ENCODE measurements at regions not wholly inside any gene's neighbourhood (a gene's known extent, or its start where the extent isn't known, plus 50 kb on each side); places are given as distances from the start of the nearest gene placed in this dataset.

DNA sequence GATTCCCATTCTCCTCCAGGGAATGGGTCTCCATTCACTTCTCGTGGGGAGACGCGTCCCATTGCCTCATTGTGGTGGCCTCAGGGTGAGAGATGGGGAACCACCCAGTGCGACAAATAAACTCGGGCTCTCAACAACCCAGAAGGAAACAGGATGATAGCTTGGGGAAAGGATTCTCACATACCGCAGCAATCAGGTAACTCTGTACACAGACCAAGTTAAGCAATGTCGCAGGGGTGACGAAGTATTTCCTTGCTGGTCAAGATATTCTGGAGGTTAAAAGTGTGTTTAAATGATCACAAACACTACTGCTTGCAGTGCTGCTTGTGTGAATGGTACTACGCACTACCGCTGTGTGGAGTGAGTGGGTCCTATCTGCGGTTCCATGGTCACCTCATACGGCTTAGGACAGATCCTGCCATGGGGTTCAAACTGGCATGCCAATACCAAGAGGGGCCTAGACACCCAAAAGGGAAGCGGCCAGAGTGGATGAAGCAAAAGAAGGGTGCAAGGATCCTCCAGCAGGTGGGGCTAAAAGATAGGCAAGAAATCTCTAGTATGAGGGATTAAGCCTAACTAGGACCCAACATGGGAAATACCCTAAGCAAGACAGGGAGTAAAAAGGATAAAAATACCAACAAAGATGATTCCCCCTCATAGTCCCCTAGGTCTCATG lies 143.8 kb upstream of the TMEM106B start:
- DNase-seq (no peak), ATAC-seq (ENCODE audit: low read depth) (peak; percentile 50)
- Mint-ChIP-seq H3K9me3 (no peaks in the 10 kb centered on the region), H3K27ac (no peak overlapping the region), H3K27me3 (no peaks in the 10 kb centered on the region), H3K4me3 (no peak overlapping the region), H3K36me3 (ENCODE audit: low read depth) (no peaks in the 10 kb centered on the region), H3K4me1 (peaks cover 8% of the 10 kb centered on the region)
- TF ChIP-seq, protein P1, sequence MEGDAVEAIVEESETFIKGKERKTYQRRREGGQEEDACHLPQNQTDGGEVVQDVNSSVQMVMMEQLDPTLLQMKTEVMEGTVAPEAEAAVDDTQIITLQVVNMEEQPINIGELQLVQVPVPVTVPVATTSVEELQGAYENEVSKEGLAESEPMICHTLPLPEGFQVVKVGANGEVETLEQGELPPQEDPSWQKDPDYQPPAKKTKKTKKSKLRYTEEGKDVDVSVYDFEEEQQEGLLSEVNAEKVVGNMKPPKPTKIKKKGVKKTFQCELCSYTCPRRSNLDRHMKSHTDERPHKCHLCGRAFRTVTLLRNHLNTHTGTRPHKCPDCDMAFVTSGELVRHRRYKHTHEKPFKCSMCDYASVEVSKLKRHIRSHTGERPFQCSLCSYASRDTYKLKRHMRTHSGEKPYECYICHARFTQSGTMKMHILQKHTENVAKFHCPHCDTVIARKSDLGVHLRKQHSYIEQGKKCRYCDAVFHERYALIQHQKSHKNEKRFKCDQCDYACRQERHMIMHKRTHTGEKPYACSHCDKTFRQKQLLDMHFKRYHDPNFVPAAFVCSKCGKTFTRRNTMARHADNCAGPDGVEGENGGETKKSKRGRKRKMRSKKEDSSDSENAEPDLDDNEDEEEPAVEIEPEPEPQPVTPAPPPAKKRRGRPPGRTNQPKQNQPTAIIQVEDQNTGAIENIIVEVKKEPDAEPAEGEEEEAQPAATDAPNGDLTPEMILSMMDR (IDR thresholded peaks at IDR 0.05): no peak
- intact Hi-C loops (cut with micrococcal nuclease): loop anchor here (1.0 to 5.0 kb wide), 5 partner anchors 145 to 640 kb away; partner anchors contain the start of gene TMEM106B
- ChIA-PET CTCF (interaction anchor here (0.9 to 2.9 kb wide), 2 partner anchors 255 kb away, joined by 5 to 18 read pairs; no protein-coding TSS in a partner anchor), POLR2A (no interaction called here)

DNA sequence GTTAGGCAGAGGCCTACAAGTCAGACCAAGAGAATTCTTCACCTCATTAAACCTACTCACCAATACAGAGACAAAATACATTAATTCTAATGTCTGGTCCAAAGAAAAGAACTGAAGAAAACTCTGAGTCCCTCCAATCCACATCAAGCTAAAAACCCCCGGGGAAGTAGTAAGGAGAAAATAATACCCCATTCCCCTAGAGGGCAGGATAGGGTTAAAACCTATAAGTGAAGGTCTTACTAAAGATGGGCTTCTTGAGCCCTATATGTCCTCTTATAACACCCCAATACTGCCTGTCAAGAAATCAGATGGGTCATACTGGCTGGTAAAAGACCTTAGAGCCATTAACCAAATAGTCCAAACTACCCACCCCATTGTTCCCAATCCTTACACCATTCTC lies 141.3 kb upstream of the TMEM106B start:
- intact Hi-C loops (cut with micrococcal nuclease): loop anchor here (5.0 kb wide), 2 partner anchors 143 to 642 kb away; partner anchors contain the start of gene TMEM106B
- Mint-ChIP-seq H3K4me3 (no peak overlapping the region), H3K36me3 (ENCODE audit: low read depth) (no peaks in the 10 kb centered on the region), H3K4me1 (peaks cover 8% of the 10 kb centered on the region), H3K27ac (no peak overlapping the region), H3K27me3 (peaks cover 2% of the 10 kb centered on the region), H3K9me3 (peaks cover 2% of the 10 kb centered on the region)
- TF ChIP-seq, protein P1 (IDR thresholded peaks at IDR 0.05): no peak
- no peak for ATAC-seq (ENCODE audit: low read depth)
- POLR2A ChIA-PET: no interaction called here
- no peak for DNase-seq
- CTCF ChIA-PET: interaction anchor here (1.0 to 2.9 kb wide), 2 partner anchors 253 to 420 kb away, joined by 3 to 18 read pairs; no protein-coding TSS in a partner anchor

DNA sequence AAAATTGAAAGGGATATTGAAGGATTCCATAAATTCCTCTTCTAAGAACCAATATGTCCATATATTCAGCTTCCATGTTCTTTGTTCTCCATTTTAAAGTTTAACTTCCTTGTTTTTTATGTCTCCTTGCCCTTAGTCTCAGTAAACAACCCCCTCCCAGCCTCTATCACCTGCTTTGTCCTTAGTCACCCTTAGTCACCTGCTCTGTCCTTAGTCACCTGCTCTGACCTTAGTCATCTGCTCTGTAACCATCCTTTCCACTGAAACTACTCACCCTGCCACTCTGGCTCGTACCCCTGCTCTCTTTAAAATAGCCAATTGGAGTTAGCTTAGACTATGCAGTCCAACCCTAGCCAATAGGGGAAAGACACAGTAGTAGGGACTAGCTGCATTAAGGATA lies 136.2 kb upstream of the TMEM106B start:
- Mint-ChIP-seq H3K4me1 (no peaks in the 10 kb centered on the region), H3K4me3 (no peak overlapping the region), H3K9me3 (peaks cover 11% of the 10 kb centered on the region), H3K27me3 (peaks cover 3% of the 10 kb centered on the region), H3K27ac (no peak overlapping the region), H3K36me3 (ENCODE audit: low read depth) (no peaks in the 10 kb centered on the region)
- intact Hi-C loops (cut with micrococcal nuclease): no loop called here
- ChIA-PET CTCF (interaction anchor here (1.2 kb wide), 1 partner anchor 10 kb away, joined by 3 read pairs; no protein-coding TSS in a partner anchor), POLR2A (no interaction called here)
- ATAC-seq (ENCODE audit: low read depth) (no peak), DNase-seq (no peak)
- TF ChIP-seq, protein P1 (IDR thresholded peaks at IDR 0.05): no peak

DNA sequence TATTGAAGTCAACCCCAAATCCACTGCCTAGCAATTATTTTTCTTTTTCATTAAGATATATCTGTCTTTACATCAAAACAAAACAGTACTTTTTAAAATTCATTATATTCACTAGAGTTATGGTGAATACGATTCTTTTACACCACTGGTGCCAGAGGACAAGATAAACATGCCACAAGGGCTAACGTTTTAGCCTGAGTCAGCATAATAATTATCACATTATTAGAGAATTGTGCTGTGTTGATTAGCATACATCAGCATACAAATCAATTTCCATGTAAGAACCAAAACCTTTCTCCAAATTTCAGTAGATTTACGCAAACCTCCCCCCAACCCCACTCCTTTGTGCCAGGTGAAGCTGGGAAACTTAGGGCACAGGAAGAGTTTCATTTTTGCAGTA lies 131.1 kb upstream of the TMEM106B start:
- no peaks in the 10 kb centered on the region for H3K4me1 Mint-ChIP-seq
- H3K4me3 Mint-ChIP-seq: no peak overlapping the region
- peaks cover 7% of the 10 kb centered on the region for H3K9me3 Mint-ChIP-seq
- intact Hi-C loops (cut with micrococcal nuclease): no loop called here
- TF ChIP-seq, protein P1 (IDR thresholded peaks at IDR 0.05): no peak
- no peak overlapping the region for H3K27ac Mint-ChIP-seq
- ChIA-PET POLR2A (no interaction called here), CTCF (no interaction called here)
- no peak for ATAC-seq (ENCODE audit: low read depth)
- peaks cover 1% of the 10 kb centered on the region for H3K27me3 Mint-ChIP-seq
- no peak for DNase-seq
- H3K36me3 Mint-ChIP-seq (ENCODE audit: low read depth): no peaks in the 10 kb centered on the region

DNA sequence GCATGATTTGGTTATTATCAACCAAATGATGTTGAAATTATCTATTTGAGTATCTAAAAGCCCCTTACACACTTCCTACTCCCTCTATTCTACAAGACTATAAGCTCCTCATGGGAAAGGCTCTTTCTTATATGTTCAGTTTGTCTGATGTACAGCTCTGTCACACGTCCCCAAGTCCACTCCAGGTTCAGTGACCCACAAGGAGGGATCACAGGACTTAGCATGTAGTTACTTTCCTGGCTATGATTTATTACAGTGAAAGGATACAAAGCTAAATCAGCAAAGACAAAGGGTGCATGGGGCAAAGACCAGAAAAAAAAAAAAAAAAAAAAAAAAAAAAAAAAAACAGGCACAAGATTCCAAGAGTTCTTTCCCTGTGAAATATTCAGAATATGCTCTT lies 125.6 kb upstream of the TMEM106B start:
- Mint-ChIP-seq H3K27ac (no peak overlapping the region), H3K4me3 (no peak overlapping the region), H3K27me3 (peaks cover 2% of the 10 kb centered on the region), H3K36me3 (ENCODE audit: low read depth) (no peaks in the 10 kb centered on the region), H3K4me1 (no peaks in the 10 kb centered on the region), H3K9me3 (no peaks in the 10 kb centered on the region)
- no peak for DNase-seq
- ChIA-PET CTCF (no interaction called here), POLR2A (no interaction called here)
- no peak for ATAC-seq (ENCODE audit: low read depth)
- TF ChIP-seq, protein P1 (IDR thresholded peaks at IDR 0.05): no peak
- intact Hi-C loops (cut with micrococcal nuclease): no loop called here

Measured in activated B cell treated with CpG ODN at 0.5 μM for 24 hours (primary cell).